ENCODE measurements at regions not wholly inside any gene's neighbourhood (a gene's known extent, or its start where the extent isn't known, plus 50 kb on each side); places are given as distances from the start of the nearest gene placed in this dataset.

- Histone ChIP-seq H3K27me3 (ENCODE audit: low read depth, low read length) (no peaks in the 10 kb centered on the region), H3K4me3 (ENCODE audit: low read depth in 1 of 2, low read length in 2 of 2) (no peak overlapping the region), H3K36me3 (ENCODE audit: control insufficient read depth in 1 of 2, insufficient read depth in 2 of 2, low read length in 2 of 2) (no peaks in the 10 kb centered on the region), H3K4me1 (ENCODE audit: control insufficient read depth in 1 of 2, insufficient read depth in 2 of 2, low read length in 2 of 2) (peaks cover 0 to 6% of the 10 kb centered on the region in 2 donors), H3K27ac (ENCODE audit: low read length) (no peak overlapping the region), H3K9me3 (ENCODE audit: control insufficient read depth in 1 of 2, low read length in 2 of 2) (no peaks in the 10 kb centered on the region)
These were observed 308.3 kb upstream of the HS3ST1 start for GRCh38 chr4:11736978-11737377.

GRCh38 chr4:11735651-11736050 lies 307.0 kb upstream of the HS3ST1 start:
- no peaks in the 10 kb centered on the region for H3K4me1 ChIP-seq (ENCODE audit: control insufficient read depth in 1 of 2, insufficient read depth in 2 of 2, low read length in 2 of 2)
- no peaks in the 10 kb centered on the region for H3K36me3 ChIP-seq (ENCODE audit: control insufficient read depth in 1 of 2, insufficient read depth in 2 of 2, low read length in 2 of 2)
- no peak overlapping the region for H3K4me3 ChIP-seq (ENCODE audit: low read depth in 1 of 2, low read length in 2 of 2)
- H3K27ac ChIP-seq (ENCODE audit: low read length) = no peak overlapping the region
- H3K27me3 ChIP-seq (ENCODE audit: low read depth, low read length) = no peaks in the 10 kb centered on the region
- H3K9me3 ChIP-seq (ENCODE audit: control insufficient read depth in 1 of 2, low read length in 2 of 2) = no peaks in the 10 kb centered on the region

- Histone ChIP-seq H3K27ac (ENCODE audit: low read length) (no peak overlapping the region), H3K9me3 (ENCODE audit: control insufficient read depth in 1 of 2, low read length in 2 of 2) (no peaks in the 10 kb centered on the region), H3K36me3 (ENCODE audit: control insufficient read depth in 1 of 2, insufficient read depth in 2 of 2, low read length in 2 of 2) (no peaks in the 10 kb centered on the region), H3K4me3 (ENCODE audit: low read depth in 1 of 2, low read length in 2 of 2) (no peak overlapping the region), H3K27me3 (ENCODE audit: low read depth, low read length) (no peaks in the 10 kb centered on the region), H3K4me1 (ENCODE audit: control insufficient read depth in 1 of 2, insufficient read depth in 2 of 2, low read length in 2 of 2) (no peaks in the 10 kb centered on the region)
These were observed 303.5 kb upstream of the HS3ST1 start for GRCh38 chr4:11732155-11732554.

- H3K9me3 ChIP-seq (ENCODE audit: control insufficient read depth in 1 of 2, low read length in 2 of 2) = no peaks in the 10 kb centered on the region
- H3K4me1 ChIP-seq (ENCODE audit: control insufficient read depth in 1 of 2, insufficient read depth in 2 of 2, low read length in 2 of 2) = no peaks in the 10 kb centered on the region
- H3K27me3 ChIP-seq (ENCODE audit: low read depth, low read length) = no peaks in the 10 kb centered on the region
- H3K36me3 ChIP-seq (ENCODE audit: control insufficient read depth in 1 of 2, insufficient read depth in 2 of 2, low read length in 2 of 2) = no peaks in the 10 kb centered on the region
- H3K27ac ChIP-seq (ENCODE audit: low read length) = no peak overlapping the region
- H3K4me3 ChIP-seq (ENCODE audit: low read depth in 1 of 2, low read length in 2 of 2) = no peak overlapping the region
These were observed 301.9 kb upstream of the HS3ST1 start for GRCh38 chr4:11730545-11730944.

GRCh38 chr4:11729548-11729947 lies 300.9 kb upstream of the HS3ST1 start:
- Histone ChIP-seq H3K9me3 (ENCODE audit: control insufficient read depth in 1 of 2, low read length in 2 of 2) (no peaks in the 10 kb centered on the region), H3K4me1 (ENCODE audit: control insufficient read depth in 1 of 2, insufficient read depth in 2 of 2, low read length in 2 of 2) (no peaks in the 10 kb centered on the region), H3K27ac (ENCODE audit: low read length) (no peak overlapping the region), H3K36me3 (ENCODE audit: control insufficient read depth in 1 of 2, insufficient read depth in 2 of 2, low read length in 2 of 2) (no peaks in the 10 kb centered on the region), H3K27me3 (ENCODE audit: low read depth, low read length) (no peaks in the 10 kb centered on the region), H3K4me3 (ENCODE audit: low read depth in 1 of 2, low read length in 2 of 2) (no peak overlapping the region)

- no peaks in the 10 kb centered on the region for H3K9me3 ChIP-seq (ENCODE audit: control insufficient read depth in 1 of 2, low read length in 2 of 2)
- no peak overlapping the region for H3K27ac ChIP-seq (ENCODE audit: low read length)
- no peaks in the 10 kb centered on the region for H3K4me1 ChIP-seq (ENCODE audit: control insufficient read depth in 1 of 2, insufficient read depth in 2 of 2, low read length in 2 of 2)
- H3K27me3 ChIP-seq (ENCODE audit: low read depth, low read length) = no peaks in the 10 kb centered on the region
- H3K36me3 ChIP-seq (ENCODE audit: control insufficient read depth in 1 of 2, insufficient read depth in 2 of 2, low read length in 2 of 2) = no peaks in the 10 kb centered on the region
- H3K4me3 ChIP-seq (ENCODE audit: low read depth in 1 of 2, low read length in 2 of 2) = no peak overlapping the region
These were observed 299.3 kb upstream of the HS3ST1 start for GRCh38 chr4:11727903-11728564.

- Histone ChIP-seq H3K27me3 (ENCODE audit: low read depth, low read length) (no peaks in the 10 kb centered on the region), H3K4me3 (ENCODE audit: low read depth in 1 of 2, low read length in 2 of 2) (no peak overlapping the region), H3K9me3 (ENCODE audit: control insufficient read depth in 1 of 2, low read length in 2 of 2) (no peaks in the 10 kb centered on the region), H3K36me3 (ENCODE audit: control insufficient read depth in 1 of 2, insufficient read depth in 2 of 2, low read length in 2 of 2) (no peaks in the 10 kb centered on the region), H3K27ac (ENCODE audit: low read length) (no peak overlapping the region), H3K4me1 (ENCODE audit: control insufficient read depth in 1 of 2, insufficient read depth in 2 of 2, low read length in 2 of 2) (no peaks in the 10 kb centered on the region)
These were observed 296.0 kb upstream of the HS3ST1 start for GRCh38 chr4:11724731-11725130.

- Histone ChIP-seq H3K4me3 (ENCODE audit: low read depth in 1 of 2, low read length in 2 of 2) (no peak overlapping the region), H3K27me3 (ENCODE audit: low read depth, low read length) (no peaks in the 10 kb centered on the region), H3K9me3 (ENCODE audit: control insufficient read depth in 1 of 2, low read length in 2 of 2) (no peaks in the 10 kb centered on the region)
These were observed 293.5 kb upstream of the HS3ST1 start for GRCh38 chr4:11722223-11722622.

GRCh38 chr4:11720292-11720691 lies 291.6 kb upstream of the HS3ST1 start:
- Histone ChIP-seq H3K36me3 (ENCODE audit: control insufficient read depth in 1 of 2, insufficient read depth in 2 of 2, low read length in 2 of 2) (no peaks in the 10 kb centered on the region), H3K9me3 (ENCODE audit: control insufficient read depth in 1 of 2, low read length in 2 of 2) (no peaks in the 10 kb centered on the region), H3K27me3 (ENCODE audit: low read depth, low read length) (no peaks in the 10 kb centered on the region), H3K27ac (ENCODE audit: low read length) (no peak overlapping the region), H3K4me3 (ENCODE audit: low read depth in 1 of 2, low read length in 2 of 2) (no peak overlapping the region), H3K4me1 (ENCODE audit: control insufficient read depth in 1 of 2, insufficient read depth in 2 of 2, low read length in 2 of 2) (no peaks in the 10 kb centered on the region)

More at GRCh38 chr4:11722223-11722622, 293.5 kb upstream of the HS3ST1 start:
- no peaks in the 10 kb centered on the region for H3K36me3 ChIP-seq (ENCODE audit: control insufficient read depth in 1 of 2, insufficient read depth in 2 of 2, low read length in 2 of 2)
- no peak overlapping the region for H3K27ac ChIP-seq (ENCODE audit: low read length)
- H3K4me1 ChIP-seq (ENCODE audit: control insufficient read depth in 1 of 2, insufficient read depth in 2 of 2, low read length in 2 of 2) = no peaks in the 10 kb centered on the region

GRCh38 chr4:11719879-11720278 lies 291.2 kb upstream of the HS3ST1 start:
- Histone ChIP-seq H3K4me1 (ENCODE audit: control insufficient read depth in 1 of 2, insufficient read depth in 2 of 2, low read length in 2 of 2) (no peaks in the 10 kb centered on the region), H3K27me3 (ENCODE audit: low read depth, low read length) (no peaks in the 10 kb centered on the region), H3K4me3 (ENCODE audit: low read depth in 1 of 2, low read length in 2 of 2) (no peak overlapping the region), H3K9me3 (ENCODE audit: control insufficient read depth in 1 of 2, low read length in 2 of 2) (no peaks in the 10 kb centered on the region), H3K36me3 (ENCODE audit: control insufficient read depth in 1 of 2, insufficient read depth in 2 of 2, low read length in 2 of 2) (no peaks in the 10 kb centered on the region), H3K27ac (ENCODE audit: low read length) (no peak overlapping the region)

- H3K36me3 ChIP-seq (ENCODE audit: control insufficient read depth in 1 of 2, insufficient read depth in 2 of 2, low read length in 2 of 2) = no peaks in the 10 kb centered on the region
- no peaks in the 10 kb centered on the region for H3K9me3 ChIP-seq (ENCODE audit: control insufficient read depth in 1 of 2, low read length in 2 of 2)
- no peaks in the 10 kb centered on the region for H3K4me1 ChIP-seq (ENCODE audit: control insufficient read depth in 1 of 2, insufficient read depth in 2 of 2, low read length in 2 of 2)
- no peaks in the 10 kb centered on the region for H3K27me3 ChIP-seq (ENCODE audit: low read depth, low read length)
- H3K27ac ChIP-seq (ENCODE audit: low read length) = no peak overlapping the region
- H3K4me3 ChIP-seq (ENCODE audit: low read depth in 1 of 2, low read length in 2 of 2) = no peak overlapping the region
These were observed 287.2 kb upstream of the HS3ST1 start for GRCh38 chr4:11715753-11716521.
